ENCODE measurements at regions not wholly inside any gene's neighbourhood (a gene's known extent, or its start where the extent isn't known, plus 50 kb on each side); places are given as distances from the start of the nearest gene placed in this dataset.

DNA sequence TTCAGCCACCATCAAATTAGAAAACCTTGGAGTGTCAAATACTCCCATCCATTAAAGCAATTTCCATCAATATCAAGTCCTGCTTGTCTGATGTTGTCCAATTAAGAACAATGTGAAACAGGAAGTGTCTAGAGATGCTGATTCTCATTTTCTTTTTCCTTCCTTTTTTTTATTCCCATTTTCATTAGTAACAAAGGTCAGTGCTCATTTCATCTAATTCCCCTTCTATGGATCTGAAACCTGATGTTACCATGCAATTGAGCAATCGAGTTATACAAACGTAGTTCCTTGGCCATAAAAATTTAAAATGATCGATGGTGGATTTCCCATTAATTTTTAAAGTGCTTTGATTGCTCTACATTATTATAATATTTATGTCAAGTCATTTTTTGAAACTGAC lies 330.6 kb upstream of the ZC3H12C start:
- H3K79me2 ChIP-seq (ENCODE audit: control insufficient read depth, insufficient read depth, low read length) = no peaks in the 10 kb centered on the region
- intact Hi-C loops (cut with micrococcal nuclease; ENCODE audit: unreplicated experiment) = no loop called here
- ChIA-PET SMC1A (ENCODE audit: uncharacterized antibody, unreplicated experiment) (no interaction called here), CTCF (no interaction called here), POLR2A (no interaction called here), RAD21 (ENCODE audit: unreplicated experiment) (no interaction called here)
- ATAC-seq = no peak
- no peak for TF ChIP-seq KDM1A (IDR thresholded peaks at IDR 0.05; ENCODE audit: borderline replicate concordance)
- H3K9ac ChIP-seq (ENCODE audit: control insufficient read depth, insufficient read depth, low read length) = no peak overlapping the region
- DNase-seq (ENCODE audit: low read depth, low spot score) = no peak
- H3K27me3 ChIP-seq (replicated peaks in 1 of 2; ENCODE audit: control insufficient read depth in 2 of 2, insufficient read depth in 2 of 2, low read length in 1 of 2) = no peaks in the 10 kb centered on the region
- no peak overlapping the region for H3K4me2 ChIP-seq (ENCODE audit: control insufficient read depth, insufficient read depth)
- 32% methylated on average over 3 of the region's 3 CpGs for WGBS (ENCODE audit: insufficient coverage, insufficient replicate concordance, low lambda C conversion rate, missing lambda C conversion rate)
- H3K36me3 ChIP-seq (ENCODE audit: control insufficient read depth in 2 of 2, insufficient read depth in 2 of 2, low read length in 1 of 2) = no peaks in the 10 kb centered on the region
- FAIRE-seq = no peak
- H2AFZ ChIP-seq (ENCODE audit: control insufficient read depth, low read depth, low read length) = no peak overlapping the region
- no TSS peak for BruUV-seq (replicated peaks)
- in situ Hi-C loops (cut with MboI) = no loop called here
- no peaks in the 10 kb centered on the region for H4K20me1 ChIP-seq (ENCODE audit: control insufficient read depth, insufficient read depth)
- no peaks in the 10 kb centered on the region for H3K9me3 ChIP-seq (replicated peaks; ENCODE audit: control insufficient read depth, insufficient read depth, low read length)
- H3K27ac ChIP-seq (ENCODE audit: control insufficient read depth, insufficient read depth) = no peak overlapping the region
- no peaks in the 10 kb centered on the region for H3K4me1 ChIP-seq (ENCODE audit: control insufficient read depth, insufficient read depth, low read length)
- H3K4me3 ChIP-seq = no peak overlapping the region

DNA sequence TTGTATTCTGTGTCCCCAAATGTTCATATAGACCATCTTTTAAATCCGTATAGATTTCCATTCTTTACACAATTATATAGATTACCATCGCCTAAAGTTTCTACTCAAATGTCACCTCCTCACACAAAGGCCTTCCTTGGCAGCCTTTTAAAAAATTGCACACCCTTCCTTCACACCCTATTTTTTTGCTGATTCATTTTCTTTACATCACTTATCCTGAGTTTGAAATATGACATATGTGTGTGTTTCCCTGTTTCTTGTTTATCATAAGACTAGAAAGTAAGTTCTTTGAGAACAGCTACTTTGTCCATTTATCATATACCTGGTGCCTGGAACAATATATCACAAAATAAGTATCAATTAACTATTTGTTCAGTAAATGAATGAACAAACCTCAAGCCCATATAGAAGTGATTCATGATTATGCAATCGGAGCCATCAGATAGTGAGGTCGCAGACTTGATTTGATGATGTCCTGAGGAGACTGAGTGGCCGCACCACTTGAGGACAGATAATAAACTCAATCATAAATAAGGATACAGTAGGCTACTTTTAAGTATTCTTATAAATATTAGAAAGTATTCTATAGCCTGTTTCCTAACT lies 327.4 kb upstream of the ZC3H12C start:
- Histone ChIP-seq H3K36me3 (ENCODE audit: control insufficient read depth in 2 of 2, insufficient read depth in 2 of 2, low read length in 1 of 2) (no peaks in the 10 kb centered on the region), H3K4me1 (ENCODE audit: control insufficient read depth, insufficient read depth, low read length) (no peaks in the 10 kb centered on the region), H3K79me2 (ENCODE audit: control insufficient read depth, insufficient read depth, low read length) (no peaks in the 10 kb centered on the region), H3K4me3 (no peak overlapping the region), H2AFZ (ENCODE audit: control insufficient read depth, low read depth, low read length) (no peak overlapping the region), H4K20me1 (ENCODE audit: control insufficient read depth, insufficient read depth) (no peaks in the 10 kb centered on the region), H3K9me3 (replicated peaks; ENCODE audit: control insufficient read depth, insufficient read depth, low read length) (no peaks in the 10 kb centered on the region), H3K27ac (ENCODE audit: control insufficient read depth, insufficient read depth) (no peak overlapping the region), H3K9ac (ENCODE audit: control insufficient read depth, insufficient read depth, low read length) (no peak overlapping the region), H3K4me2 (ENCODE audit: control insufficient read depth, insufficient read depth) (no peak overlapping the region), H3K27me3 (replicated peaks in 1 of 2; ENCODE audit: control insufficient read depth in 2 of 2, insufficient read depth in 2 of 2, low read length in 1 of 2) (peaks cover 2% of the 10 kb centered on the region in 2 experiments; a peak in 1 of 4 replicates)
- SMC1A ChIA-PET (ENCODE audit: uncharacterized antibody, unreplicated experiment) = interaction anchor here (0.6 to 0.9 kb wide), 2 partner anchors 77 to 897 kb away, joined by 3 read pairs; no protein-coding TSS in a partner anchor
- intact Hi-C loops (cut with micrococcal nuclease; ENCODE audit: unreplicated experiment) (no loop called here), in situ Hi-C loops (cut with MboI) (no loop called here)
- FAIRE-seq (no peak), ATAC-seq (no peak), DNase-seq (ENCODE audit: low read depth, low spot score) (no peak)
- POLR2A ChIA-PET = no interaction called here
- BruUV-seq (replicated peaks) = no TSS peak
- CTCF ChIA-PET = interaction anchor here (1.6 kb wide), 1 partner anchor 7 kb away, joined by 5 read pairs; no protein-coding TSS in a partner anchor
- 57% methylated on average over 5 of the region's 5 CpGs for WGBS (ENCODE audit: insufficient coverage, insufficient replicate concordance, low lambda C conversion rate, missing lambda C conversion rate)
- RAD21 ChIA-PET (ENCODE audit: unreplicated experiment) = no interaction called here
- TF ChIP-seq SMAD5 (IDR thresholded peaks at IDR 0.05; ENCODE audit: low read depth) (no peak), EP300 (IDR thresholded peaks at IDR 0.05; ENCODE audit: borderline replicate concordance in 1 of 2, control insufficient read depth in 1 of 2, low read depth in 2 of 2, low read length in 2 of 2) (no peak), MTA3 (IDR thresholded peaks at IDR 0.05; ENCODE audit: borderline replicate concordance, low read length) (no peak), SMARCA5 (IDR thresholded peaks at IDR 0.05) (no peak), LARP7 (IDR thresholded peaks at IDR 0.05) (no peak), TCF12 (IDR thresholded peaks at IDR 0.05; ENCODE audit: low read depth, low read length) (no peak), YY1 (IDR thresholded peaks at IDR 0.05; ENCODE audit: low read depth, low read length) (no peak), TCF3 (IDR thresholded peaks at IDR 0.05; ENCODE audit: borderline replicate concordance, insufficient read depth, low read depth, low read length) (no peak), ZNF24 (IDR thresholded peaks at IDR 0.05) (no peak), CREM (IDR thresholded peaks at IDR 0.05; ENCODE audit: low read depth) (no peak), JUNB (IDR thresholded peaks at IDR 0.05) (no peak), TARDBP (IDR thresholded peaks at IDR 0.05; ENCODE audit: borderline replicate concordance) (no peak)
- TF ChIP-seq, protein P1, sequence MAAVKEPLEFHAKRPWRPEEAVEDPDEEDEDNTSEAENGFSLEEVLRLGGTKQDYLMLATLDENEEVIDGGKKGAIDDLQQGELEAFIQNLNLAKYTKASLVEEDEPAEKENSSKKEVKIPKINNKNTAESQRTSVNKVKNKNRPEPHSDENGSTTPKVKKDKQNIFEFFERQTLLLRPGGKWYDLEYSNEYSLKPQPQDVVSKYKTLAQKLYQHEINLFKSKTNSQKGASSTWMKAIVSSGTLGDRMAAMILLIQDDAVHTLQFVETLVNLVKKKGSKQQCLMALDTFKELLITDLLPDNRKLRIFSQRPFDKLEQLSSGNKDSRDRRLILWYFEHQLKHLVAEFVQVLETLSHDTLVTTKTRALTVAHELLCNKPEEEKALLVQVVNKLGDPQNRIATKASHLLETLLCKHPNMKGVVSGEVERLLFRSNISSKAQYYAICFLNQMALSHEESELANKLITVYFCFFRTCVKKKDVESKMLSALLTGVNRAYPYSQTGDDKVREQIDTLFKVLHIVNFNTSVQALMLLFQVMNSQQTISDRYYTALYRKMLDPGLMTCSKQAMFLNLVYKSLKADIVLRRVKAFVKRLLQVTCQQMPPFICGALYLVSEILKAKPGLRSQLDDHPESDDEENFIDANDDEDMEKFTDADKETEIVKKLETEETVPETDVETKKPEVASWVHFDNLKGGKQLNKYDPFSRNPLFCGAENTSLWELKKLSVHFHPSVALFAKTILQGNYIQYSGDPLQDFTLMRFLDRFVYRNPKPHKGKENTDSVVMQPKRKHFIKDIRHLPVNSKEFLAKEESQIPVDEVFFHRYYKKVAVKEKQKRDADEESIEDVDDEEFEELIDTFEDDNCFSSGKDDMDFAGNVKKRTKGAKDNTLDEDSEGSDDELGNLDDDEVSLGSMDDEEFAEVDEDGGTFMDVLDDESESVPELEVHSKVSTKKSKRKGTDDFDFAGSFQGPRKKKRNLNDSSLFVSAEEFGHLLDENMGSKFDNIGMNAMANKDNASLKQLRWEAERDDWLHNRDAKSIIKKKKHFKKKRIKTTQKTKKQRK (IDR thresholded peaks at IDR 0.05; ENCODE audit: low read depth, low read length) = no peak
